AG08395 (cell line): ENCODE measurements at regions not wholly inside any gene's neighbourhood (a gene's known extent, or its start where the extent isn't known, plus 50 kb on each side); places are given as distances from the start of the nearest gene placed in this dataset.

ENCODE experiments used
- DNase-seq: peaks from one replicate; pipeline ENCODE4 v3.0.0; 2012; ENCODE audit warnings: mixed read lengths, low spot score

GRCh38 chr2:15719566-15720313 is 128.1 kb downstream of the DDX1 start:
- DNase-seq, result no peak

- DNase-seq, result no peak
Observed at GRCh38 chr2:15720561-15721307, 129.1 kb downstream of the DDX1 start.

GRCh38 chr2:15721411-15722067 is 129.9 kb downstream of the DDX1 start:
- no peak for DNase-seq

- DNase-seq, result no peak
Observed at GRCh38 chr2:15722980-15723379, 131.3 kb downstream of the DDX1 start.

GRCh38 chr2:15724235-15724634 is 132.6 kb downstream of the DDX1 start:
- no peak for DNase-seq

GRCh38 chr2:15725101-15725781 is 133.6 kb downstream of the DDX1 start:
- no peak for DNase-seq

- no peak for DNase-seq
Observed at GRCh38 chr2:15725782-15726112, 134.1 kb downstream of the DDX1 start.

- DNase-seq, result no peak
Observed at GRCh38 chr2:15726321-15727057, 134.8 kb downstream of the DDX1 start.

- DNase-seq, result no peak
Observed at GRCh38 chr2:15727396-15728244, 136.0 kb downstream of the DDX1 start.

GRCh38 chr2:15728245-15728938 is 136.7 kb downstream of the DDX1 start:
- DNase-seq, result no peak

GRCh38 chr2:15729001-15729400 is 137.3 kb downstream of the DDX1 start:
- DNase-seq, result no peak

GRCh38 chr2:15729709-15730544 is 138.3 kb downstream of the DDX1 start:
- DNase-seq, result no peak

- DNase-seq, result peak; percentile 87
Observed at GRCh38 chr2:15730545-15731212, 139.0 kb downstream of the DDX1 start.

- DNase-seq, result no peak
Observed at GRCh38 chr2:15731213-15731888, 139.7 kb downstream of the DDX1 start.

GRCh38 chr2:15731889-15732271 is 140.2 kb downstream of the DDX1 start:
- DNase-seq, result no peak

GRCh38 chr2:15732341-15733077 is 140.8 kb downstream of the DDX1 start:
- DNase-seq, result no peak

- no peak for DNase-seq
Observed at GRCh38 chr2:15733867-15734673, 142.4 kb downstream of the DDX1 start.
